ENCODE measurements at regions not wholly inside any gene's neighbourhood (a gene's known extent, or its start where the extent isn't known, plus 50 kb on each side); places are given as distances from the start of the nearest gene placed in this dataset.

DNA sequence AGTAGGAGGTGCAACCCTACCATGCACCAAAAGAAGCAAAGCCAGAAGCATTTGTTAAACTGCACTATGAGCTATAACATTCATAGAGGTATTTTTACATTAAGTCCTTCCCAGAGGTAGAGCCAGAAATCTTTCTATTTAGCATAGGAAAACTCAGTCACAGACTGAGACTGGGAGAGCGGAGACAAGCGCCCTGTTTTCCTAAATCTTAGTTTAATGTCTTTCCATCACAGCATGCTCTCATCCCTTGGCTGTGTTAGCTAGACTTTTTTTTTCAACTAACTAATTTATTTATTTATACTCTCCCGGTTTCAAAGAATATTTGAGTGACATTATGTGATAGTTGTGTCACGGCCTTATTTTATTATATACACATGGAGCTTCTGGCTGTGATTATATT lies 304.1 kb downstream of the LMX1A start:
- TF ChIP-seq, protein P1, sequence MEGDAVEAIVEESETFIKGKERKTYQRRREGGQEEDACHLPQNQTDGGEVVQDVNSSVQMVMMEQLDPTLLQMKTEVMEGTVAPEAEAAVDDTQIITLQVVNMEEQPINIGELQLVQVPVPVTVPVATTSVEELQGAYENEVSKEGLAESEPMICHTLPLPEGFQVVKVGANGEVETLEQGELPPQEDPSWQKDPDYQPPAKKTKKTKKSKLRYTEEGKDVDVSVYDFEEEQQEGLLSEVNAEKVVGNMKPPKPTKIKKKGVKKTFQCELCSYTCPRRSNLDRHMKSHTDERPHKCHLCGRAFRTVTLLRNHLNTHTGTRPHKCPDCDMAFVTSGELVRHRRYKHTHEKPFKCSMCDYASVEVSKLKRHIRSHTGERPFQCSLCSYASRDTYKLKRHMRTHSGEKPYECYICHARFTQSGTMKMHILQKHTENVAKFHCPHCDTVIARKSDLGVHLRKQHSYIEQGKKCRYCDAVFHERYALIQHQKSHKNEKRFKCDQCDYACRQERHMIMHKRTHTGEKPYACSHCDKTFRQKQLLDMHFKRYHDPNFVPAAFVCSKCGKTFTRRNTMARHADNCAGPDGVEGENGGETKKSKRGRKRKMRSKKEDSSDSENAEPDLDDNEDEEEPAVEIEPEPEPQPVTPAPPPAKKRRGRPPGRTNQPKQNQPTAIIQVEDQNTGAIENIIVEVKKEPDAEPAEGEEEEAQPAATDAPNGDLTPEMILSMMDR (IDR thresholded peaks at IDR 0.05; ENCODE audit: low read depth, low read length), result no peak
- no peak overlapping the region for H3K4me3 ChIP-seq (ENCODE audit: low read depth, low read length)

DNA sequence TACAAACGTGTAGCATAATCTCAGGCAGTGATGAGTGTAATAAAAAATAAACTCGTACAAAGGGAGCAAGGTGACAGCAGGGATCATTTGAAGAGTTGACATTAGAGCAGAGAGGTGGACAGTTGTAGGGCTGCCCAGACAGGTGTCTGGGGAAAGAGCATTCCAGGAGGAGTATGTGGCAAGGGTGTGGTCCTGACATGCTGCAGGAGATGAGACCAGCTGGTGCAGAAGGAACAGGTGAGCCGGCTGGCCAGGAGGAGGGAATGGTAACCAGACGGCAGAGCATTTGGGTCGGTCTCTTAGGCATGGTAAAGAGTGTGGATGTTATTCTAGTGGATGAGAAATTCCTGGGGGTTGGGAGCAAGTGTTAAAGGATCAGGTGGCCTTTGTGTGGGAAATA lies 306.3 kb downstream of the LMX1A start:
- no peak overlapping the region for H3K4me3 ChIP-seq (ENCODE audit: low read depth, low read length)
- TF ChIP-seq, protein P1 (IDR thresholded peaks at IDR 0.05; ENCODE audit: low read depth, low read length), result no peak

DNA sequence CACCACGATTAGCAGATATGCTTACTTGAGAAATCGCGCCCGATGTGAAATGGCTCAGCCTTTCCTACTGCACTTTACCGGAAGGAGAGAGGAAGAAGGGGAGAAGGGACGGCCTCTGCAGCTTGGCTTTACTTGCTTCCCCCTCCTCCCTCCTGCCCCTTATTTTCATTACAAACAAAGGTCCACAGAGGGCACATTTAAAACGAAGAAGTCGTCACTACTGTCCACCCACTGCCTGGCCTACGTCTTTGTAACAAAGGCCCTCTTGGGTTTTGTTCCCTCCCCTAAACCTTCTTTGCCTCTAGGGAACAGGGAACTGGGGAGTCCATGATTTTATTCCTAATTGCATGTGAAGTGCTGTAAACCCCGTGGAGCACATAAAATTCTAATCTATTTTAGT lies 308.5 kb downstream of the LMX1A start:
- TF ChIP-seq, protein P1 (IDR thresholded peaks at IDR 0.05; ENCODE audit: low read depth, low read length), result no peak

DNA sequence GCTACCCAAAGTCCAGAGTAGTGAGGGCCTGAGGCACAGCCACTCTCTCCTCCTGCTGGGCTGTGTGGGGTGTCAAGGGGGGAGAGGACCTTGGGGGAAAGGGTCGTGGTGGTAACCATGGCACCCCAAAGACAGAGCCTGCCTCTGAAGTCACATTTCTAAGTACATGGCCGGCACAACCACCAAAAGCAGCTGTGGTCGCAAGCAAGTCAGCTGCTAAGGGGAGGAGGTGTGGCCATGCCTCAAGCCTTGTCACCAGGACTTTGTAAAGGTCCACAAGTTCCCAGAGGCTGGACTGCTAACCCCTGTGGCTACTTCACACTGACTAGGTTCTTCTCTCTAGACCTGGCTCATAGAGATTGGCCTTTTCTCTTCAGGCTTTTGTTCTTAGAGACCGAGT lies 310.6 kb downstream of the LMX1A start:
- TF ChIP-seq, protein P1 (IDR thresholded peaks at IDR 0.05; ENCODE audit: low read depth, low read length), result no peak
- no peak overlapping the region for H3K4me3 ChIP-seq (ENCODE audit: low read depth, low read length)

More for the DNA sequence above, 308.5 kb downstream of the LMX1A start:
- no peak overlapping the region for H3K4me3 ChIP-seq (ENCODE audit: low read depth, low read length)

DNA sequence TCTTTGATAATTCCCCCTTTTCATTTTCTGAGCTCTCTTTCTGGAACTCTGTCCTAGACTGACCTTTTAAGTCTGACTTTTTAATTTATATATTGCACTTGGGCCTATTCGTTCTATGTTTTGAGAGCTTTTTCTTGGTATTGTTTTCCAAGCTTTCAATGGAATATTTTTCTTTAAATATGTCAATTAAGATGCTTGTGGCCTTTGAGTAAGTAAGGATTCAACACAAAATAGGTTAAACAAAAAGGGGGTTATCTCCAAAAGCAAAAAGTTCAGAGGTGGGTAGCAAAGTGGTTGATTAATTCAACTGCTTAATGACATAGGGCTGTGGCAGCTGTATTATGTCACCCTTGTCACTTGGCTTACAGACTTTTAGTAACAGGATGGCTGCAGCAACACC lies 315.9 kb downstream of the LMX1A start:
- H3K4me3 ChIP-seq (ENCODE audit: low read depth, low read length), result no peak overlapping the region
- TF ChIP-seq, protein P1 (IDR thresholded peaks at IDR 0.05; ENCODE audit: low read depth, low read length), result no peak

DNA sequence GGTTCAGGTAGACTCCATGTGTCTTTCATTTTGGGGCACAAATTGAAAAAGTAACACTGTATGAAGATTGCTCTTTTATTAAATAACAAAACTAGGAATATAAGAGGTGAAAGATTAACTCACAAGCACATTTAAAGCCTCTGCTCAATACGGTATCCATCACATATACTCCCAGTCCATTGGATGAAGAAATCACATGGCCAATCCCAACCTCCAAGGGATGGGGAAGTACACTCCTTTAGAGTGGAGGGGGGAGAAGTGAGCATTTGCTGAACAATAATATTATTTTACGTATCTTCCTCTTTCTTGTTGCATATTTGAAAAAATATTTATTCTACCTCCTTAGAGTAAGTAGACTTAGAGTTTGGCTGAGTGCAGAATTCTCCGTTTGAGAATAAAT lies 316.5 kb downstream of the LMX1A start:
- TF ChIP-seq, protein P1 (IDR thresholded peaks at IDR 0.05; ENCODE audit: low read depth, low read length), result no peak
- H3K4me3 ChIP-seq (ENCODE audit: low read depth, low read length), result no peak overlapping the region

DNA sequence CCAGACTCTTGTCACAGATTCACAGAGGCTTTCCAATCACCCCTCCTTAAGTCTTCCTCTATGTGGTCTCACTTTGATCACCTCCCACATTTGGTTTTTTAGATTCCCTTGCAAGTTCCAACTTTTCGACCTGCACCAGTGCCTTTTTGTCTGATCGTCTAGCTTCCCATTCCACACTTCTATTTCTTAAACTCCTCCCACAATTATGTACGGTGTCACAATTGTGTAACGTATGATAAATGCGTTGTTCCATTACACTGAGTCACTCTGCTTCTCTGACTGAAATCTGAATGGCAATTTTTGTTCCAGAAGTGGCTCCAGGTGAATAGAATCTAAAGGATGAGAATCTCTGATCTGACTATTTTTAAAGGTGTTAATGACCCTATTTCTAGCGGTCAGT lies 320.1 kb downstream of the LMX1A start:
- no peak overlapping the region for H3K4me3 ChIP-seq (ENCODE audit: low read depth, low read length)
- TF ChIP-seq, protein P1 (IDR thresholded peaks at IDR 0.05; ENCODE audit: low read depth, low read length), result no peak

Data from WI38 (cell line).